Breast epithelium (tissue), 3 donors: ENCODE measurements at regions not wholly inside any gene's neighbourhood (a gene's known extent, or its start where the extent isn't known, plus 50 kb on each side); places are given as distances from the start of the nearest gene placed in this dataset.

Experiments
- CTCF ChIP-seq, 3 donors: fragments of 450-650 bp; IDR thresholded peaks; one replicate each; pipeline ENCODE4 v1.5.1; 2016 to 2017; ENCODE audit warnings: antibody characterized with exemption in 3 of 3, mild to moderate bottlenecking in 3 of 3, moderate library complexity in 3 of 3
- POLR2AphosphoS5 ChIP-seq, 3 donors: sonication (generic); formaldehyde crosslinking; IDR thresholded peaks; one replicate each; pipeline ENCODE4 v1.6.1; 2017; ENCODE audit warnings: antibody characterized with exemption in 3 of 3

GRCh38 chr14:105952826-105953225 is 426.4 kb downstream of the TMEM121 start:
- TF ChIP-seq CTCF (IDR thresholded peaks at IDR 0.05) (no peak), POLR2AphosphoS5 (IDR thresholded peaks at IDR 0.05) (no peak)
